Osteocyte (in vitro differentiated cells): ENCODE measurements at regions not wholly inside any gene's neighbourhood (a gene's known extent, or its start where the extent isn't known, plus 50 kb on each side); places are given as distances from the start of the nearest gene placed in this dataset.

ENCODE experiments used
- DNase-seq: peaks from one replicate; pipeline ENCODE4 v3.0.0; 2021; ENCODE audit warnings: mixed read lengths; ENCODE audit not compliant: unreplicated experiment; ENCODE audit errors: extremely low spot score
- H3K27ac Mint-ChIP-seq: one replicate; pipeline ENCODE4 v1.8.0; 2021; ENCODE audit warnings: mild to moderate bottlenecking, mixed read lengths; ENCODE audit not compliant: unreplicated experiment
- H3K27me3 Mint-ChIP-seq: one replicate; pipeline ENCODE4 v1.8.0; 2021; ENCODE audit warnings: mixed read lengths; ENCODE audit not compliant: unreplicated experiment
- H3K36me3 Mint-ChIP-seq: one replicate; pipeline ENCODE4 v1.8.0; 2021; ENCODE audit warnings: mixed read lengths; ENCODE audit not compliant: unreplicated experiment
- H3K4me1 Mint-ChIP-seq: one replicate; pipeline ENCODE4 v1.8.0; 2021; ENCODE audit warnings: mixed read lengths; ENCODE audit not compliant: unreplicated experiment
- H3K4me3 Mint-ChIP-seq: one replicate; pipeline ENCODE4 v1.8.0; 2021; ENCODE audit warnings: mild to moderate bottlenecking, moderate library complexity, mixed read lengths; ENCODE audit not compliant: unreplicated experiment
- H3K9me3 Mint-ChIP-seq: one replicate; pipeline ENCODE4 v1.8.0; 2021; ENCODE audit warnings: mixed read lengths; ENCODE audit not compliant: unreplicated experiment
- TF ChIP-seq, protein P1 (sequence below): fragments of 200-600 bp; sonication (generic); IDR thresholded peaks from 2 replicates; pipeline ENCODE4 v1.5.0; 2021; ENCODE audit warnings: antibody characterized with exemption, mild to moderate bottlenecking, moderate library complexity

- no peak overlapping the region for H3K4me3 Mint-ChIP-seq
- H3K36me3 Mint-ChIP-seq: no peaks in the 10 kb centered on the region
- peaks cover 42% of the 10 kb centered on the region for H3K4me1 Mint-ChIP-seq
- no peak overlapping the region for H3K27ac Mint-ChIP-seq
- H3K27me3 Mint-ChIP-seq: no peaks in the 10 kb centered on the region
- TF ChIP-seq, protein P1, sequence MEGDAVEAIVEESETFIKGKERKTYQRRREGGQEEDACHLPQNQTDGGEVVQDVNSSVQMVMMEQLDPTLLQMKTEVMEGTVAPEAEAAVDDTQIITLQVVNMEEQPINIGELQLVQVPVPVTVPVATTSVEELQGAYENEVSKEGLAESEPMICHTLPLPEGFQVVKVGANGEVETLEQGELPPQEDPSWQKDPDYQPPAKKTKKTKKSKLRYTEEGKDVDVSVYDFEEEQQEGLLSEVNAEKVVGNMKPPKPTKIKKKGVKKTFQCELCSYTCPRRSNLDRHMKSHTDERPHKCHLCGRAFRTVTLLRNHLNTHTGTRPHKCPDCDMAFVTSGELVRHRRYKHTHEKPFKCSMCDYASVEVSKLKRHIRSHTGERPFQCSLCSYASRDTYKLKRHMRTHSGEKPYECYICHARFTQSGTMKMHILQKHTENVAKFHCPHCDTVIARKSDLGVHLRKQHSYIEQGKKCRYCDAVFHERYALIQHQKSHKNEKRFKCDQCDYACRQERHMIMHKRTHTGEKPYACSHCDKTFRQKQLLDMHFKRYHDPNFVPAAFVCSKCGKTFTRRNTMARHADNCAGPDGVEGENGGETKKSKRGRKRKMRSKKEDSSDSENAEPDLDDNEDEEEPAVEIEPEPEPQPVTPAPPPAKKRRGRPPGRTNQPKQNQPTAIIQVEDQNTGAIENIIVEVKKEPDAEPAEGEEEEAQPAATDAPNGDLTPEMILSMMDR: no peak
- no peak for DNase-seq
- no peaks in the 10 kb centered on the region for H3K9me3 Mint-ChIP-seq
Observed at GRCh38 chr4:127500242-127500641, 132.5 kb upstream of the INTU start.

DNA sequence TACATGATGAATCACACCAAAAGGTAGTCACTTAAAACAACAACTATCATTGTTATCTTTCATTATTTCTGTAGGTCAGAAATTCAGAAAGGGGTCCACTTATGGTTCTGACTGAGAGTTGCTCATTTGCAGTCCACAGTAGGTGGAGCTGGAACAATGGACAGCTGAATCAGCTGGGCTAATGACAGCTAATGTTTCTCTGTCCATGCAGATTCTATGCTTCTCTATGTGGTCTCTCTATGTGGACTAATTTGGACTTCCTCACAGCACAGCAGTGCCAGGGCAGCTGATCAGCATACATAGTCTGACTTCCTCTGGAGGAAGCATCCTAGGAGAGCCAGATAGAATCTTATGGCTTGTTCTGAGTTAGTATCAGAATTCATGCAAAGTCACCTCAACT, 131.7 kb upstream of the INTU start:
- Mint-ChIP-seq H3K4me3 (no peak overlapping the region), H3K27ac (no peak overlapping the region)
- DNase-seq: no peak

GRCh38 chr4:127503111-127503510, 129.6 kb upstream of the INTU start:
- Mint-ChIP-seq H3K9me3 (no peaks in the 10 kb centered on the region), H3K27ac (peak overlapping the region; percentile 5), H3K36me3 (no peaks in the 10 kb centered on the region), H3K4me3 (no peak overlapping the region), H3K27me3 (no peaks in the 10 kb centered on the region), H3K4me1 (peaks cover 47% of the 10 kb centered on the region)
- TF ChIP-seq, protein P1: no peak
- DNase-seq: no peak

More for the DNA sequence above, 131.7 kb upstream of the INTU start:
- Mint-ChIP-seq H3K27me3 (no peaks in the 10 kb centered on the region), H3K9me3 (no peaks in the 10 kb centered on the region), H3K36me3 (no peaks in the 10 kb centered on the region), H3K4me1 (peaks cover 46% of the 10 kb centered on the region)
- TF ChIP-seq, protein P1: no peak

- peaks cover 62% of the 10 kb centered on the region for H3K4me1 Mint-ChIP-seq
- H3K27me3 Mint-ChIP-seq: no peaks in the 10 kb centered on the region
- H3K36me3 Mint-ChIP-seq: peaks cover 2% of the 10 kb centered on the region
- peak overlapping the region; percentile 23 for H3K4me3 Mint-ChIP-seq
- TF ChIP-seq, protein P1: no peak
- peaks cover 8% of the 10 kb centered on the region for H3K9me3 Mint-ChIP-seq
- DNase-seq: no peak
- peak overlapping the region; percentile 34 for H3K27ac Mint-ChIP-seq
Observed at GRCh38 chr4:127505203-127505602, 127.6 kb upstream of the INTU start.

DNA sequence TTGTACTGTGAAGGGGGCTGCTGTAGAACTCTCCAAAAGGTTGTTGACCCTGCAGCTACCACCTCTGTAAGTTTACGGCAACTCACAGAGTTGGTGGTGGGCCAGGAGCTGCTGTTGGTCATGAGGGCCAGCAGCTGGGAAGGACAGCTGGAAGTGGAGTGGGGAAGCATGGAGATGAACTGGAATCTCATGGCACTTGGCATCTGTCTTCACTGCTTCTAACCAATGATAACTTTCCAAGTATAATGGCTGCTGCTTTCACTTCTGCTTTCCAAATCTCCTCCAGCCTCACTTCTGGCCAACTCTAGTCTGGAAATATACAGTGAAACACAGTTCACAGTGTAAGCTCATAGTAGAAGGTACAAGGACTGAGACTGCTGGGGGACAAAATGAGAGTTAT, 126.5 kb upstream of the INTU start:
- no peak for DNase-seq
- Mint-ChIP-seq H3K4me1 (peaks cover 52% of the 10 kb centered on the region), H3K27me3 (no peaks in the 10 kb centered on the region), H3K4me3 (no peak overlapping the region), H3K9me3 (peaks cover 8% of the 10 kb centered on the region), H3K27ac (no peak overlapping the region), H3K36me3 (peaks cover 3% of the 10 kb centered on the region)
- TF ChIP-seq, protein P1: no peak
